SK-N-DZ (cell line): ENCODE measurements at regions not wholly inside any gene's neighbourhood (a gene's known extent, or its start where the extent isn't known, plus 50 kb on each side); places are given as distances from the start of the nearest gene placed in this dataset.
"Not testable (repeated sequence)": the region's sequence is repeated elsewhere in the genome, so short reads cannot be mapped to it uniquely, and the experiment has no call there.

Experiments used
- DNase-seq: peaks from one replicate; pipeline ENCODE4 v3.0.0-alpha.2; 2015; ENCODE audit warnings: low spot score

- peak; percentile 34 for DNase-seq
These were observed 72.9 kb upstream of the SEPTIN5 start for GRCh38 chr22:19641254-19641982.

- no peak for DNase-seq
These were observed 72.3 kb upstream of the SEPTIN5 start for GRCh38 chr22:19641983-19642451.

DNA sequence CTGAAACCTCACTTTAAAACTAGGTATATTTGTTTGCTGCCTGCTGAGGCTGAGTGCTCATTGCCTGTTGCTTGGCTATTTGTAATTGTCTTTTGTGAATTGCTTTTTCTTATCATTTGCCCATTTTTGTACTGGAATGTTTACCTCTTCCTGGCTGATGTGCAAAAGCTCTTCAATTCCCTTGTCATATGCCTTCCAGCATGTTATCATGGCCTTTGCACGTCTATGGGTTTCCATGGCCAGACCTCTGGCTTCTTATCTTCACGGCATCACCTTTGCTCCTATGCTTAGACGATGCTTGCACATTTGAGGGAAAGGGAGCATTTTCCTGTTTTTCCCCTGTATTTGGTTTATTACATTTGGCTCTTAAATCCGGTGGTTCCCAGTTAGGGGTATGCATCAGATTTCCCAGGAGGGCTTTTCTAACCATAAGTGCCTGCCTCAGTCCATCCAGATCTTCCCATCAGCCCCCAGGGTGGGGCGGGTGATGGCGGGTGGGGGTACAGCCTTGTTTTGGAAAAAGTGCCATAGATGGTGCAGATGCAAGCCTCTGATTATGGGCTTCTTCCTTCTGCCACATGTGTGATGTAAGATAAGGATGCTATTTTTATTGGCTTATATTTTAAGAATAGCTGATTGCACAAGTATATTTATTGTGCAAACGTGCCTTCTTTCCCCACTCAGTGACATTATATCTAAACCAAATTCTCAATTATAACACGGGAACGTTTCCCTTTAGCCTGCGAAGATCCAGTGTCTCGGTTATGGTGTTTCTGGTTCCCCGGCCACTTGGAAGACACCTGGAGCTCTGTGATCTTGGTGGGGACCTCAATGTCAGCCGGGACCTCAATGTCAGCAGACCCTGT, 70.6 kb upstream of the SEPTIN5 start:
- DNase-seq: no peak

GRCh38 chr22:19644314-19645223, 69.7 kb upstream of the SEPTIN5 start:
- DNase-seq: no peak

- DNase-seq: no peak
These were observed 68.9 kb upstream of the SEPTIN5 start for GRCh38 chr22:19645391-19645790.

GRCh38 chr22:19645905-19646304, 68.4 kb upstream of the SEPTIN5 start:
- DNase-seq: no peak

- DNase-seq: no peak
These were observed 67.9 kb upstream of the SEPTIN5 start for GRCh38 chr22:19646383-19646782.

GRCh38 chr22:19648419-19648929, 65.8 kb upstream of the SEPTIN5 start:
- DNase-seq: no peak

DNA sequence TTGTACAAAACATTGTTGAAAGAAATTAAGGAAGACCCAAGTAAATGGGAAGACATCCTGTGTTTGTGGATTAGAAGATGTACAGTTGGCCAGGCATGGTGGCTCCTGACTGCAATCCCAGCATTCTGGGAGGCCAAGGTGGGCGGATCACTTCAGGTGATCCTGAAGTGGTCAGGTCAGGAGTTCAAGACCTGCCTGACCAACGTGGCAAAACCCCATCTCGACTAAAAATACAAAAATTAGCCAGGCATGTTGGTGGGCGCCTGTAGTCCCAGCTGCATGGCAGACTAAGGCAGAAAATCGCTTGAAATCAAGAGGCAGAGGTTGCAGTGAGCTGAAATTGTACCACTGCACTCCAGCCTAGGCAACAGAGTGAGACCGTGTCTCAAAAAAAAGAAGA, 62.0 kb upstream of the SEPTIN5 start:
- DNase-seq: no peak

DNA sequence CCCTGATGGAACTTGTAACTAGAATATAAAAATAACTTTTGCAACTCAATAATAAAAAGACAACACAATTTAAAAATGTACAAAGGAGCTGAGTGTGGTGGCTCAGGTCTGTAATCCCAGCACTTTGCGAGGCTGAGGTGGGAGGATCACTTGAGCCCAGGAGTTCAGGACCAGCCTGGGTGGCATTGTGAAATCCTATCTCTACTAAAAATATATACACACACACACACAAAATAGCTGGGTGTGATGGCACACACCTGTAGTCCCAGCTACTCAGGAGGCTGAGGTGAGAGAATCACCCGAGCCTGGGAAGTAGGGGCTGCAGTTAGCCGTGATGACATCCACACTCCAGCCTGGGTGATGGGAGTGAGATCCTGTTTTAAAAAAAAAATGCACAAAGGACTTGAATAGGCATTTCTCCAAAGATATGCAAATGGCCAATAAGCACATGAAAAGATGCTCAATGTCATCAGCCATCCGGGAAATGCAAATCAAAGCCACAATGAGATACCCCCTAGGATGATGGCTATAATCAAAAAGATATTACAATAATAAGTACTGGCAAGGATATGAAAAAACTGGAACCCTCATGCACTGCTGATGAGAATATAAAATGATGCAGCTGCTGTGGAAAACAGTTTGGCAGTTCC, 59.8 kb upstream of the SEPTIN5 start:
- no peak for DNase-seq

DNA sequence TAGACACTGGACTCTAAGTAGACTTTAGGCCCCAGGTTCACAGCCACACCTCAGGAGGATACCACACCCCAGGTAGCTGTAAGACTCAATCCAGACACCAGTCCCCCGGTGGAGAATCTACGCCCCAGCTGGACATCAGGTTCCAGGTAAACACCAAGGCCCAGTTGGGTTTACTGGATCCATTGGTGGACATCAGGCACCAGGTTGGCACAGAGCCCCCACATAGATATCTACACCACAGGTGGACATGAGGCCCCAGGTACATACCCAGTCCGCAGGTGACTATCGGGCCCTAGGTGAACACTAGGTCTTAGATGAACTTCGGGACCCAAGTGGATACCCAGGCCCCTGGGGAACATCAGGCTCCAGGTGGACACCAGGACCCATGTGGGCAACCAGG, 58.9 kb upstream of the SEPTIN5 start:
- DNase-seq: no peak

DNA sequence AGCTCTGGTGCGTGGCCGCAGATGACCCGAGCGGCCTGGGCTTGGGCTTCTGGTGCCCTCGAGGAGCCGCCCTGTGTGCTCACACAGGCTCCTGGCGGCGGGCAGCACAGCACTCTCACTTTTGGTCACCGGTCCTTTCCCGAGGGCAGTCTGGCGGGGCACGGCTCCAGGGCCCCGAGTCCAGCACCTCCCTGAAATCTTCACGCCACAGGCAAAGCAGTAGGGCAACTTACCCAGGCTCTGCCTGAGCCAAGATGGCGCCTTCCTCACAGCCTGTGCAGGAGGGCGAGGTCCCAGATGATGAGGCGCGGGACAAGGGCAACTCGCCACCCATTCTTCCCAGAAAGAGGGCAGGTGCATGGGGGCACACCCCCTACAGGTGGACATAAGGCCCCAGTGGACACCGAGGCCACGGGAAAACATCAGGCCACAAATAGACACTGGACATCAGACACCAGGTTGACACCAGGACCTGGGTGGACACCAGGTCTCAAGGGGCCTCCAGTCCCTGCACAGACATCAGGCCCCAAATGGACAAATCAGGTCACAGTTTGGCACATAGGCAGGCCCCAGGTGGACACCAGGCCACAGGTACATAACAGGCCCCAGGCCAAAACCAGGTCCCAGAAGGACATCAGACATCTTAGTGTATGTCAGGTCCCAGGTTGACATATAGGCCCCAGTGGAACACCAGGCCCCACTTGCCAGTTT, 57.6 kb upstream of the SEPTIN5 start:
- no peak for DNase-seq

DNA sequence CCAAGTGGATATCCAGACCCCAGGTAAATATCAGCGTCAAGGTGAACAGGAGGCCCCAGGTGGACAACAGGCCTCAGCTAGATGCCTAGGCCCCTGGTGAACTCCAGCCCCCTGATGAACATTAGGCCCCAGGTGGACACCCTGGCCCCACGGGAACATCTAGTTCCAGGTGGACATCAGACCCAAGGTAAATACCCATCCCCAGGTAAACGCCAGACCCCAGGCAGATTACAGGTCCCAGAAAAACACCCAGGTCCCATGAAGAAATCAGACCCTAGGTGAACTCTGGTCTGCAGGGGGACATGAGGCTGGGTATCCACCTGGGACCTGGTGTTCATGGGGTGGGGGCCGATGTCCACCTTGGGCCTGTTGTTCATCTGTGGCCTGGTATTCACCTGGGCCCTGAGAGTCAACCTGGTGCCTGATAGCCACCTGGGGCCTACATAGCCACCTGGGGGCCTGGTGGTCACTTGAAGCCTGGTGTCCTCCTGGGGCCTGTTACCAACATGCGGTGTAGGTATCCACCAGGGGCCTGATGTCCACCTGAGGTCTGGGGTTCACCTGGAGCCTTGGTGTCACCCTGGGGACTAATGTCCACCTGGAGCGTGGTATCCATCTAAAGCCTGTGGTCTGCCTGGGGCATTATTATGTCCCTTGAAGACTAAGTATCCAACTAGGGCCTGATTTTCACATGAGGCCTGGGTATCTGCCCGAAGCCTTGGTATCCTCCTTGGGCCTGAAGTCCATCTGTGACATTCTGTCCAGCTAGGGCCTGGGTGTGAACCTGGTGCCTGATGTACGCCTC, 56.8 kb upstream of the SEPTIN5 start:
- no peak for DNase-seq

DNA sequence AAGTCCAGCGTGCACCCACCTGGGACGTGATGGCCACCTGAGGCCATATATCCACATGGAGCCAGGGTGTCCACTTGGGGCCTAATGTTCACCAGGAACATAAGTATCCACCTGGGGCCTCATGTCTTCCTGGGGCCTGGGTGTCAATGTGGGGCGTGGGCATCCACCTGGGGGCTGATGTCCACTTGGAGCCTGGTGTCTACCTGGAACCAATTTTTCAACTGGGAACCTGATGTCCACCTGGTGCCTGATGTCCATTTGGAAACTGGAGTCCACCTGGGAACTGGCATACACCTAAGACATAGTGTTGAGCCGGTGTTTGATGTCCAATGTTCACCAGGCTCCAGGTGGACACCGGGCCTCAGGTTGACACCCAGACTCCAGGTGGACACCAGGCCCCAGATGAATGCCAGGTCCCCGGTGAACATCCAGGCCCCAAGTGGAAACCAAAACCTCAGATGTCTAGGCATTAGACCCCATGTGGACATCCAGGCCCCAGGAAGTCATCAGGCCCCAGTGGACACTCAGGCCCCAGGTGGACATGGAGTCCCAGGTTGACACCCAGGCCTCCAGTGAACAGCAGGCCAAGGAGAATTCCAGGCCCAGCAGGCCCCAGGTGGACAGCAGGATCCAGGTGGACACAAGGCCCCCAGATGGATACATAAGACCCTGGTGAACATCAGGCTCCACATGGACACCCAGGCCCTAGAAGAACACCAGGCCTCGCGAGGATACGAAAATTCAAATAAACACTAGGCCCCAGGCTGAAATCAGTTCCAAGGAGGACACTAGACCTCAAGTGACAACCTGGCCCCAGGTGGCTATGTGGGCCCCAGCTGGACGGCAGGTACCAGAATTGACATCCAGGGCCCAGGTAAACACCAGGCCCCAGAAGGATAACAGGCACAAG, 56.0 kb upstream of the SEPTIN5 start:
- DNase-seq: no peak

DNA sequence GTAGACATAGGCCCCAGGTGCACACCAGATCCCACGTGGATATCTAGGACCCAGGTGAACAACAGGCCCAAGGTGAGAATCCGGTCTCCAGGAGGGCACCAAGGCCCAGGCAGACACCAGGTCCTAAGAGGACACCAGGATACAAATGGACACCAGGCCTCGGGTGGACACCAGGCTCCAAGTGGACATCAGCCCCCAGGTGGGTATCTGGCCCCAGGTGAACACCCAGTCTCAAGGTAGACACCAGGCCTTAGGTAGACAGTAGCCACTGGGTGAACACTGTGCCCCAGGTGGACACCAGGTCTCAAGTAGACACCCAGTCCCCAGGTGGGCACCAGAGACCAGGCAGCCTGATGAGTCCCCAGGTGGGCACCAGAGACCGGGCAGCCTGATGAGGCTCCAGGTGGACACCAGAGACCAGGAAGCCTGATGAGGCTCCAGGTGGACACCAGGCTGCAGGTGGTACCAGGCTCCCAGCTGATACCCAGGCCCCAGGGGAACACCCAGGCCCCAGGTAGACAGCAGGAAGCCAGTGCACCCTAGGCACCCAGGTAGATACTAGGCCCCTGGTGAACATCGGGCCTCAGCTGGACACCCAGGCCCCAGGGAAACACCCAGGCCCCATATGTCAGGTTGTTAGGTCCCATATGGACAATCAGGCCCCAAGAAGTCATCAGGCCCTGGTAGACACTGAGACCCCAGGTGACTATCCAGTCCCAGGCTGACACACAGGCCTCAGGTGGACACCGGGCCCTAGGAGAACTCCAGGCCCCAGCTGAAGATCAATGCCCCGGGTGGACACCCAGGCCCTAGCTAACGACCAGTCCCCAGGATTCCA, 55.1 kb upstream of the SEPTIN5 start:
- DNase-seq: no peak

- DNase-seq: no peak
These were observed 54.4 kb upstream of the SEPTIN5 start for GRCh38 chr22:19659805-19660345.

- not testable (repeated sequence) for DNase-seq
These were observed 53.7 kb upstream of the SEPTIN5 start for GRCh38 chr22:19660583-19660982.
